HEK293T (cell line): ENCODE measurements at regions not wholly inside any gene's neighbourhood (a gene's known extent, or its start where the extent isn't known, plus 50 kb on each side); places are given as distances from the start of the nearest gene placed in this dataset.

Experiments used
- CTCF ChIA-PET: fragments of 350-600 bp; formaldehyde crosslinking; extraction: SDS; loops from one replicate; lab custom pipeline; 2021; ENCODE audit warnings: antibody characterized with exemption, inconsistent platforms; lab: Yijun Ruan, JAX
- POLR2A ChIA-PET: fragments of 350-600 bp; formaldehyde crosslinking; extraction: SDS; loops from one replicate; lab custom pipeline; 2020; ENCODE audit warnings: antibody characterized with exemption, inconsistent platforms; lab: Yijun Ruan, JAX
- DNase-seq: peaks from one replicate; pipeline ENCODE4 v3.0.0; 2012; ENCODE audit warnings: mixed read lengths; ENCODE audit errors: extremely low spot score
- ARNT ChIP-seq: fragments of 450-650 bp; IDR thresholded peaks from 2 replicates; pipeline ENCODE4 v1.6.1; 2017; ENCODE audit warnings: mild to moderate bottlenecking
- BHLHE40 ChIP-seq: fragments of 450-650 bp; IDR thresholded peaks from 2 replicates; pipeline ENCODE4 v1.6.1; 2016; ENCODE audit warnings: mild to moderate bottlenecking, moderate library complexity, borderline replicate concordance
- CTBP1 ChIP-seq: fragments of 450-650 bp; IDR thresholded peaks from 2 replicates; pipeline ENCODE4 v1.6.1; 2016; ENCODE audit warnings: borderline replicate concordance
- ELF4 ChIP-seq: fragments of 450-650 bp; IDR thresholded peaks from 2 replicates; pipeline ENCODE4 v1.6.1; 2017; ENCODE audit warnings: antibody characterized with exemption
- FOXA1 ChIP-seq: fragments of 450-650 bp; IDR thresholded peaks from 2 replicates; pipeline ENCODE4 v1.6.1; 2016; ENCODE audit warnings: mild to moderate bottlenecking
- FOXK2 ChIP-seq: fragments of 450-650 bp; IDR thresholded peaks from 2 replicates; pipeline ENCODE4 v1.6.1; 2016; ENCODE audit warnings: mild to moderate bottlenecking
- FOXM1 ChIP-seq: fragments of 450-650 bp; IDR thresholded peaks from 2 replicates; pipeline ENCODE4 v1.6.1; 2017; ENCODE audit warnings: mild to moderate bottlenecking, borderline replicate concordance
- HDGF ChIP-seq: fragments of 450-650 bp; IDR thresholded peaks from 2 replicates; pipeline ENCODE4 v1.6.1; 2017; ENCODE audit warnings: antibody characterized with exemption, borderline replicate concordance
- L3MBTL2 ChIP-seq: fragments of 450-650 bp; conservative IDR thresholded peaks from 2 replicates; pipeline ENCODE4 v1.6.1; 2016; ENCODE audit warnings: mild to moderate bottlenecking
- LEF1 ChIP-seq: fragments of 450-650 bp; IDR thresholded peaks from 2 replicates; pipeline ENCODE4 v1.6.1; 2017; ENCODE audit warnings: mild to moderate bottlenecking, borderline replicate concordance
- NFRKB ChIP-seq: fragments of 450-650 bp; IDR thresholded peaks from 2 replicates; pipeline ENCODE4 v1.6.1; 2016; ENCODE audit warnings: mild to moderate bottlenecking, moderate library complexity
- SP1 ChIP-seq: fragments of 450-650 bp; IDR thresholded peaks from 2 replicates; pipeline ENCODE4 v1.6.1; 2017
- SUZ12 ChIP-seq: fragments of 450-650 bp; IDR thresholded peaks from 2 replicates; pipeline ENCODE4 v1.6.1; 2016; ENCODE audit warnings: mild to moderate bottlenecking
- TARDBP ChIP-seq: fragments of 450-650 bp; IDR thresholded peaks from 2 replicates; pipeline ENCODE4 v1.6.1; 2016
- ZNF384 ChIP-seq: fragments of 450-650 bp; IDR thresholded peaks from 2 replicates; pipeline ENCODE4 v1.6.1; 2016
- TF ChIP-seq, protein P1 (sequence below): fragments of 450-650 bp; IDR thresholded peaks from 2 replicates; pipeline ENCODE4 v1.6.1; 2016

DNA sequence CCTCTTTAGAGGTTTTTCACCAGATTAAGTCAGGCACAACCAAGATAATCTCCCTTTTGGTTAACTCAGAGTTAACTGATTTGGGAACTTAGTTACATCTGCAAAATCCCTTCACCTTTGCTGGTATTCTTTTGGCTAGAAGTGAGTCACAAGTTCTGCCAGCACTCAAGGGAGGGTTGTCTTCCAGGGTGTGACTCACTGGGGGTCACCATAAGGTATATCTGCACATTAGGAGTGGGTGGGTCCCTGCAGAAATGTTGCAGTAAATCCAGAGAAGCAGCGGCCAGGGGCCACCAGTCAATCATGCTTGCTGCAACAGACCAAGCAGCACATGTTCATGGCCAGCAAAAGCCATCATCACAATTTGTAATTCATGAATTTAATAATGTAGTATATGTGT is 59.8 kb upstream of the MAML3 start:
- no peak for TF ChIP-seq SUZ12
- no peak for TF ChIP-seq FOXK2
- ChIA-PET CTCF (no interaction called here), POLR2A (no interaction called here)
- no peak for DNase-seq

DNA sequence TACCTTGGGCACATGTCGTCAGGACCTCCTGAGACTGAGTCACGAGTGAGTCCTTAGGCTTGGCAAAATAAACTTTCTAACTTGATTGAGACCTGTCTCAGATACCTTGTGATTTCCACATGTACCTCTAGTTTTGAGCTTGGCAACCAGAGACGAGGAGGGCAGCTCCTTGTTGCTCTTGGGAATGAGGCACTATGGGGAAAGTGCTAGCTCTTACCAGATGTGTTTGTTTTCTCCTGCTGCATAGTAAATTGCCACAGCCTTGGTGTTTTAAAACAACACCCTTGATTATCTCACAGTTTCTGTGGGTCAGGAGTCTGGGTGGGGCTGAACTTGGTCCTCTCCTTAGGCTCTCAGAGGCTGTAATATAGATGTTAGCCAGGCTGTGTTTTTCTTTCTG is 59.1 kb upstream of the MAML3 start:
- TF ChIP-seq, protein P1, sequence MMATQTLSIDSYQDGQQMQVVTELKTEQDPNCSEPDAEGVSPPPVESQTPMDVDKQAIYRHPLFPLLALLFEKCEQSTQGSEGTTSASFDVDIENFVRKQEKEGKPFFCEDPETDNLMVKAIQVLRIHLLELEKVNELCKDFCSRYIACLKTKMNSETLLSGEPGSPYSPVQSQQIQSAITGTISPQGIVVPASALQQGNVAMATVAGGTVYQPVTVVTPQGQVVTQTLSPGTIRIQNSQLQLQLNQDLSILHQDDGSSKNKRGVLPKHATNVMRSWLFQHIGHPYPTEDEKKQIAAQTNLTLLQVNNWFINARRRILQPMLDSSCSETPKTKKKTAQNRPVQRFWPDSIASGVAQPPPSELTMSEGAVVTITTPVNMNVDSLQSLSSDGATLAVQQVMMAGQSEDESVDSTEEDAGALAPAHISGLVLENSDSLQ, result no peak
- no peak for TF ChIP-seq ARNT
- no peak for TF ChIP-seq ELF4
- no peak for TF ChIP-seq SP1
- no peak for TF ChIP-seq SUZ12
- TF ChIP-seq ZNF384, result no peak
- TF ChIP-seq L3MBTL2, result no peak
- no peak for TF ChIP-seq FOXM1
- no peak for TF ChIP-seq CTBP1
- POLR2A ChIA-PET, result no interaction called here
- DNase-seq, result no peak
- CTCF ChIA-PET, result no interaction called here

DNA sequence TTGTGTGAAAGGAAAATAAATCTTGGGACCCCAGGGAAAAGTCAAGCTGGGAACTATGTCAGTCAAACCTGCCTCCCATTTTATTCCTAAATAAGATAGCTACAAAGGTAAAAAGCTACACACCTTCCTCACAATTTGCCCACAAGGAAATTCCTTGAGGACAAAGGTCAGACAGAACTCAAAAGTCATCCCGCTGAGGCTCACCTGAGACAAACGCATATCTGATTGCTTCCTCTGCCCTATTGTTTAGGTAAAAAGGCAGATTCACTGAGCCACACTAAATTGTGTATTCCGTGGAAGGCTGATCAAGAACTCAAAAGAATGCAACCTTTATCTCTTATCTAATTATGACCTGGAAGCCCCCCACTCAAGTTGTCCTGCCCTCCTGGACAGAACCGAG is 58.7 kb upstream of the MAML3 start:
- TF ChIP-seq ARNT (no peak), ELF4 (no peak), FOXK2 (no peak), ZNF384 (no peak)
- TF ChIP-seq, protein P1, result no peak
- no peak for DNase-seq
- ChIA-PET POLR2A (no interaction called here), CTCF (no interaction called here)

DNA sequence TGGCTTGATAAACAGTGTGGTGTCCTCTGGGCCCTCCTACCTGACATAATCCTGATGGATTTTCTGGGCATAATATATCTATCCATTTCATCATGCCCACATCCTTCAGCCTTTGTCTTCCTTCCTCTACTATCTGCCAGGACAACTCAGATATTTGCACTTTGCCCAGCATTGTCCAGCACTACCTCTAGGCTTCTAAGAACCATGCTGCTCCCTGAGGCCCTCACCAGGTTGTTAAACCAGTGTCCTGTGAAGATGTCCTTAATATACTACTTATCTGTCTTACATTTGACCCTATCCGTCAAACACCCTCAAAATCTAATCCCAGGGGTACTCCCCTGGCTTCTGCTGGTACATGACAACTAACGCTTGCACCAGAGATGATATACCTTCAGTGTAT is 58.2 kb upstream of the MAML3 start:
- no peak for DNase-seq
- CTCF ChIA-PET, result no interaction called here
- POLR2A ChIA-PET, result no interaction called here
- TF ChIP-seq ELF4, result no peak
- no peak for TF ChIP-seq LEF1
- no peak for TF ChIP-seq FOXK2
- no peak for TF ChIP-seq FOXA1
- TF ChIP-seq SP1, result no peak
- TF ChIP-seq HDGF, result no peak
- no peak for TF ChIP-seq CTBP1
- TF ChIP-seq L3MBTL2, result no peak
- no peak for TF ChIP-seq TARDBP
- TF ChIP-seq ZNF384, result no peak
- TF ChIP-seq FOXM1, result no peak
- TF ChIP-seq SUZ12, result no peak
- no peak for TF ChIP-seq BHLHE40
- TF ChIP-seq ARNT, result no peak

DNA sequence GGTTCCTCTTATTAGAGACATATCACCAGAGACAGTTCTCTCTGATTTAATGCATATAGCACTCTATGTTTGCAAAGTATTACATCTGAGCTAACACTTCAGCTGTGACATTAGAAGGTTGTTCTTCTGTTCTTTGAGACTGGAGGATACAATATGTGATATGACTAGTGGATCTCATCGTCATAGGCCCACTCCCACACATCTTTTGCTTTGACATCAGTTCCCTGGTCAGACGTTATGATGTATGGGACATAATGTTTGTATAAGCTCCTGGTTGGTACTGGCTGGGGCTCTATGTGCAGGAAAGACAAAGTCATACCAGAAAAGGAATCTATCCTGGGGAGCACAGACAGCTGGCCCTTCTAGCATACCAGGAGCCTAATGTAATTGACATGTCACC is 57.7 kb upstream of the MAML3 start:
- ChIA-PET POLR2A (no interaction called here), CTCF (interaction anchor here (0.6 kb wide), 1 partner anchor 9 kb away, joined by 3 read pairs; no protein-coding TSS in a partner anchor)
- no peak for DNase-seq
- TF ChIP-seq, protein P1, result no peak
- no peak for TF ChIP-seq SUZ12
- TF ChIP-seq NFRKB, result no peak
- TF ChIP-seq HDGF, result no peak
- TF ChIP-seq SP1, result no peak
- TF ChIP-seq ARNT, result no peak
- no peak for TF ChIP-seq FOXM1
- TF ChIP-seq L3MBTL2, result no peak
- no peak for TF ChIP-seq LEF1
- no peak for TF ChIP-seq BHLHE40
- no peak for TF ChIP-seq FOXA1
- no peak for TF ChIP-seq CTBP1

DNA sequence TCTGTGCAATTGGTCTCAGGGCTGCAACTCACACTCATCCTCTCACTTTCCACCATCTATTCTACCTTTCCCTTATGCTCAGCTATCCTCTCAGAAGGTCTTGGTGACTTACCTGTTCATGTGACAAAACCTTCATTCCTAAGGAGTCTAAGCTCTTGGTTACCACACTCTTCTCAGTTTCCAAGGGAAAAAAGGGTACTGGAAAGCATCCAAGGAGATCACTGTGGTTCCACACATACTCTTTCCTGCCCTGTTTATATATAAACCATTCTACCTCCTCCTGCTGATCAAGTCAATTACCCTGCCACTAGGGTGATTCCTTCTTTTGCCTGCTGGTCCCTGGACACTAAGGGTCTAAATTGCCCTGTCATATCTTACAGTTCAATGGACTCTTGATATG is 57.2 kb upstream of the MAML3 start:
- DNase-seq, result no peak
- TF ChIP-seq FOXM1, result no peak
- no peak for TF ChIP-seq SUZ12
- TF ChIP-seq ARNT, result no peak
- TF ChIP-seq CTBP1, result no peak
- TF ChIP-seq ELF4, result no peak
- no peak for TF ChIP-seq NFRKB
- TF ChIP-seq LEF1, result no peak
- ChIA-PET POLR2A (no interaction called here), CTCF (interaction anchor here (0.6 kb wide), 1 partner anchor 8 kb away, joined by 3 read pairs; no protein-coding TSS in a partner anchor)

DNA sequence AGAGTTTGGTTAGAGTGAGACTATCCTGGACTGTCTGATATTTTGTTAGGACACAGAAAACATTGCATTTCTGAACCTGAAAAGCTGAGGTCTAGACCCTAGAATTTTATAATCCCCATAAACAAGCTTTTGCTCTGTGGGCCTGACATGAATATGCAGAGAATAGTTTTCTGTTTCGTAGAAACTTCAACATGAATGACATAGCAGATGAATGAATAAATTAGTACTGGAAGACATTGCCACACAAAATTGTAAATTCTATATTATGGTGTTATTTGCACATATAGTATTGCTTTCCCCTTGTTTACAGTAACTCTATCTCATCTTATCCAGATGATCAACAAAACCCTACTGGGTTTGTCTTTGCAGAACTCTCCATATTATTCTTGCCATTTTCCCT is 54.9 kb upstream of the MAML3 start:
- POLR2A ChIA-PET, result no interaction called here
- TF ChIP-seq FOXA1 (no peak), ARNT (no peak), LEF1 (no peak), FOXM1 (no peak), FOXK2 (no peak), ZNF384 (no peak)
- TF ChIP-seq, protein P1, result no peak
- no peak for DNase-seq
- CTCF ChIA-PET, result interaction anchor here (0.5 kb wide), 2 partner anchors 20 to 600 kb away, joined by 3 to 4 read pairs; no protein-coding TSS in a partner anchor
